ENCODE measurements at regions not wholly inside any gene's neighbourhood (a gene's known extent, or its start where the extent isn't known, plus 50 kb on each side); places are given as distances from the start of the nearest gene placed in this dataset.
"Not testable (repeated sequence)": the region's sequence is repeated elsewhere in the genome, so short reads cannot be mapped to it uniquely, and the experiment has no call there.

DNA sequence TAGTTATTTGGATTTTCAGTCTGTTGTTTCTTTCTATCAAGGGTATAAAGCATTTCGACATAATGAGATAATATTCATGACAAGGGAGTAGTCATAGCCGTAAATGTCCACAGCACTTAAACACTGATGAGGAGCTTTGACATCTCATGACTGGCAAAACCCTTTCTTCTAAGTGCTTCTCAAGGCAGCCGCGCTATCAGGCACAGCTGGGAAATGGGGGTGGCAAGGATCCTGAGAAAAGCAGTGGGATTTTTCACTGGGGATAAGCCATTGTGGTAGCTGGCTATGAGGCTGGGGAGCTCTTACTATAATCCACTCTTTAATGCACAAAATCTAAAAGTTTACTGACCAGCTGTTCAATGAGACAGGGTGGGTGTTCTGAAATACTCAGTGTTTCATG is 493.2 kb upstream of the KLF6 start:
- no peaks in the 10 kb centered on the region for H3K9me3 Mint-ChIP-seq
- DNase-seq: no peak
- H3K36me3 Mint-ChIP-seq: no peaks in the 10 kb centered on the region
- Histone ChIP-seq H3K27ac (ENCODE audit: low read length) (no peak overlapping the region), H3K9me3 (ENCODE audit: control insufficient read depth, insufficient read depth, low read length) (no peaks in the 10 kb centered on the region), H3K36me3 (ENCODE audit: control insufficient read depth, insufficient read depth, low read length) (no peaks in the 10 kb centered on the region), H3K4me1 (ENCODE audit: control insufficient read depth, insufficient read depth, low read length) (no peaks in the 10 kb centered on the region), H3K27me3 (ENCODE audit: control insufficient read depth, insufficient read depth, low read length) (no peaks in the 10 kb centered on the region), H3K4me3 (ENCODE audit: low read length) (no peak overlapping the region)
- TF ChIP-seq, protein P1, sequence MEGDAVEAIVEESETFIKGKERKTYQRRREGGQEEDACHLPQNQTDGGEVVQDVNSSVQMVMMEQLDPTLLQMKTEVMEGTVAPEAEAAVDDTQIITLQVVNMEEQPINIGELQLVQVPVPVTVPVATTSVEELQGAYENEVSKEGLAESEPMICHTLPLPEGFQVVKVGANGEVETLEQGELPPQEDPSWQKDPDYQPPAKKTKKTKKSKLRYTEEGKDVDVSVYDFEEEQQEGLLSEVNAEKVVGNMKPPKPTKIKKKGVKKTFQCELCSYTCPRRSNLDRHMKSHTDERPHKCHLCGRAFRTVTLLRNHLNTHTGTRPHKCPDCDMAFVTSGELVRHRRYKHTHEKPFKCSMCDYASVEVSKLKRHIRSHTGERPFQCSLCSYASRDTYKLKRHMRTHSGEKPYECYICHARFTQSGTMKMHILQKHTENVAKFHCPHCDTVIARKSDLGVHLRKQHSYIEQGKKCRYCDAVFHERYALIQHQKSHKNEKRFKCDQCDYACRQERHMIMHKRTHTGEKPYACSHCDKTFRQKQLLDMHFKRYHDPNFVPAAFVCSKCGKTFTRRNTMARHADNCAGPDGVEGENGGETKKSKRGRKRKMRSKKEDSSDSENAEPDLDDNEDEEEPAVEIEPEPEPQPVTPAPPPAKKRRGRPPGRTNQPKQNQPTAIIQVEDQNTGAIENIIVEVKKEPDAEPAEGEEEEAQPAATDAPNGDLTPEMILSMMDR (IDR thresholded peaks at IDR 0.05): no peak
- no peaks in the 10 kb centered on the region for H3K4me1 Mint-ChIP-seq
- ATAC-seq: no peak
- H3K27ac Mint-ChIP-seq: no peak overlapping the region
- H3K27me3 Mint-ChIP-seq (ENCODE audit: low read depth in 2 of 2): no peaks in the 10 kb centered on the region
- no peak overlapping the region for H3K4me3 Mint-ChIP-seq
- WGBS (ENCODE audit: insufficient coverage): 96% methylated on average over 4 of the region's 4 CpGs
- intact Hi-C loops (cut with micrococcal nuclease): no loop called here

DNA sequence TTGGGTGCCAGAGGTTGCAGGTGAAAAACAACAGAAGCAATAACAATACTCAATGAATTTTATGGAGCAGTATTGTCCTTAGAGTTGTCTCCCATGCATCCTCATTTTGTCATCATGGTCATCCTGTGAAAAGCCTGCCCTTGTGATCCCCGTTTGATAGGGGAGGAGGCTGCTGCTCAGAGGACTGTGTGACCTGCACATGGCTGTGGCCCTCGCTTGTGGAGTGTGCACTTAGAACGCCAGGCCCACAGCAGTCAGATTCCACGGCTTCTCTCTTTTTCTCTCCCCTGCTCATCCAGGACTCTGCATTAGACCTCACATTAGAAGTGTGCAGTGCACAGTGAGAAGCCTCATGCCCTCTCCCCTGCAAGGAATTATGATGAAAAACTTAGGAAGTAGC is 491.1 kb upstream of the KLF6 start:
- Histone ChIP-seq H3K27me3 (ENCODE audit: control insufficient read depth, insufficient read depth, low read length) (no peaks in the 10 kb centered on the region), H3K9me3 (ENCODE audit: control insufficient read depth, insufficient read depth, low read length) (no peaks in the 10 kb centered on the region), H3K27ac (ENCODE audit: low read length) (no peak overlapping the region), H3K36me3 (ENCODE audit: control insufficient read depth, insufficient read depth, low read length) (no peaks in the 10 kb centered on the region), H3K4me3 (ENCODE audit: low read length) (no peak overlapping the region), H3K4me1 (ENCODE audit: control insufficient read depth, insufficient read depth, low read length) (no peaks in the 10 kb centered on the region)
- Mint-ChIP-seq H3K27ac (no peak overlapping the region), H3K4me3 (no peak overlapping the region), H3K9me3 (no peaks in the 10 kb centered on the region), H3K36me3 (no peaks in the 10 kb centered on the region), H3K27me3 (ENCODE audit: low read depth in 2 of 2) (peaks cover 4 to 5% of the 10 kb centered on the region in 2 donors), H3K4me1 (no peaks in the 10 kb centered on the region)
- ATAC-seq: no peak
- no peak for DNase-seq
- WGBS (ENCODE audit: insufficient coverage): 88% methylated on average over 4 of the region's 4 CpGs
- intact Hi-C loops (cut with micrococcal nuclease): no loop called here
- TF ChIP-seq, protein P1 (IDR thresholded peaks at IDR 0.05): no peak

DNA sequence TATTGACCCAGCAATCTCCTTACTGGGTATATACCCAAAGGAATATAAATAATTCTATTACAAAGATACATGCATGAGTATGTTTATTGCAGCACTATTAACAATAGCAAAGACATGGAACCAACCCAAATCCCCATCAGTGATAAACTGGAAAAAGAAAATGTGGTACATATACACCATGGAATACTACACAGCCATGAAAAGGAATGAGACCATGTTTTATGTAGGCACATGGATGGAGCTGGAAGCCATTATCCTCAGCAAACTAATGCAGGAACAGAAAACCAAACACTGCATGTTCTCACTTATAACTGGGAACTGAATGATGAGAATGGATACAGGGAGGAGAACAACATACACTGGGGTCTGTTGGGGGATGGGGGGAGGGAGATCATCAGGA is 489.7 kb upstream of the KLF6 start:
- ATAC-seq; H3K27me3 ChIP-seq (ENCODE audit: control insufficient read depth, insufficient read depth, low read length); DNase-seq; H3K4me3 ChIP-seq (ENCODE audit: low read length); H3K4me1 ChIP-seq (ENCODE audit: control insufficient read depth, insufficient read depth, low read length); H3K9me3 Mint-ChIP-seq; H3K4me3 Mint-ChIP-seq; H3K27ac ChIP-seq (ENCODE audit: low read length); H3K36me3 Mint-ChIP-seq; H3K9me3 ChIP-seq (ENCODE audit: control insufficient read depth, insufficient read depth, low read length); intact Hi-C loops (cut with micrococcal nuclease); H3K27ac Mint-ChIP-seq; H3K36me3 ChIP-seq (ENCODE audit: control insufficient read depth, insufficient read depth, low read length); H3K4me1 Mint-ChIP-seq: not testable (repeated sequence)
- H3K27me3 Mint-ChIP-seq (ENCODE audit: low read depth in 2 of 2): peaks cover 7 to 16% of the 10 kb centered on the region in 2 donors

DNA sequence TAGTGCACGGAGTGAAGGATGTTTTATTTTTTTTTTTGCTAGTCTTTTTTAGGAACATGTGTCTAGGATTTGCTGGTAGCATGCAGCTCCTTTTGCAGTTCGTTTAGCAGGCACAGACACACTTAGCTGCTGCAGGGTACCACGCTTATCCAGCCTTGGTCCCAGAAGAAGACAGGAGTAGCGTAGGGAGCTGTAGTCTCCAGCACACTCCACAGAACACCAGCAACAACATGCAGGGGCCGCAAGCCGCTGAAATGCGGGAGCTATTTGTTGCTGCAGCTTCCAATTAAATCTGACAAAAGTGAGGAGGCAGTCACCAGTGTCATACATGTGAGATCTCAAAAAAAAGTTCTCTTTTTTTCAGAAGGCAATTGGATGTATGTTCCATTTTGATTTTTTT is 486.2 kb upstream of the KLF6 start:
- ATAC-seq: no peak
- DNase-seq: no peak
- H3K36me3 Mint-ChIP-seq: no peaks in the 10 kb centered on the region

More for the DNA sequence above, 486.2 kb upstream of the KLF6 start:
- Mint-ChIP-seq H3K27ac (no peak overlapping the region), H3K4me1 (peaks cover 0 to 11% of the 10 kb centered on the region in 2 donors), H3K9me3 (no peaks in the 10 kb centered on the region), H3K27me3 (ENCODE audit: low read depth in 2 of 2) (peaks cover 20 to 38% of the 10 kb centered on the region in 2 donors), H3K4me3 (no peak overlapping the region)
- Histone ChIP-seq H3K4me1 (ENCODE audit: control insufficient read depth, insufficient read depth, low read length) (no peaks in the 10 kb centered on the region), H3K27me3 (ENCODE audit: control insufficient read depth, insufficient read depth, low read length) (no peaks in the 10 kb centered on the region), H3K27ac (ENCODE audit: low read length) (no peak overlapping the region), H3K36me3 (ENCODE audit: control insufficient read depth, insufficient read depth, low read length) (no peaks in the 10 kb centered on the region), H3K9me3 (ENCODE audit: control insufficient read depth, insufficient read depth, low read length) (no peaks in the 10 kb centered on the region), H3K4me3 (ENCODE audit: low read length) (no peak overlapping the region)
- intact Hi-C loops (cut with micrococcal nuclease): no loop called here
- TF ChIP-seq, protein P1 (IDR thresholded peaks at IDR 0.05): no peak
- WGBS (ENCODE audit: insufficient coverage): 85% methylated on average over 7 of the region's 7 CpGs

Measured in natural killer cell (primary cell).